HepG2 (cell line): ENCODE measurements at regions not wholly inside any gene's neighbourhood (a gene's known extent, or its start where the extent isn't known, plus 50 kb on each side); places are given as distances from the start of the nearest gene placed in this dataset.

Experiments used
- ATAC-seq: fragments of 200-7000 bp; cut with Tn5 transposase; 3 replicates; pipeline ENCODE4 v1.9.1; 2020; ENCODE audit warnings: mild to moderate bottlenecking, moderate library complexity
- BruUV-seq: library from RNA; stranded (reverse); fragments of 400-500 nt; replicated peaks from 2 replicates; lab custom pipeline; 2021; lab: Mats Ljungman, UMichigan
- CTCF ChIA-PET: fragments of 300-600 bp; formaldehyde crosslinking; extraction: SDS; loops from one replicate; lab custom pipeline; 2021; ENCODE audit warnings: low total read pairs, inconsistent platforms, low intra/inter-chr PET ratio; lab: Yijun Ruan, JAX
- POLR2A ChIA-PET: fragments of 350-600 bp; sonication (Branson Sonifier 250); formaldehyde crosslinking; loops from one replicate; lab custom pipeline; 2020; ENCODE audit warnings: antibody characterized with exemption, inconsistent platforms; lab: Yijun Ruan, JAX
- DNase-seq: peaks from one replicate; pipeline ENCODE4 v3.0.0-alpha.2; 2015; ENCODE audit warnings: low spot score
- FAIRE-seq: peaks from 3 replicates; lab custom pipeline; 2011; peaks lifted over from hg19 to GRCh38; lab: Jason Lieb, UNC
- H2AFZ ChIP-seq: one replicate; pipeline ENCODE4 v1.6.1; 2011; ENCODE audit warnings: low read length, inconsistent platforms
- H3K27ac ChIP-seq: fragments of 300-600 bp; 3 replicates; pipeline ENCODE4 v1.8.0; 2011; ENCODE audit warnings: mixed run types, mild to moderate bottlenecking, mixed read lengths, low read length, inconsistent platforms; ENCODE audit not compliant: insufficient read depth; ENCODE audit errors: extremely low read length
- H3K27me3 ChIP-seq, 2 experiments: fragments of 200-600 bp in 1 of 2; 2 replicates in 1 of 2; 3 replicates in 1 of 2; pipeline versions ENCODE4 v1.6.0 to v1.8.0; 2011; ENCODE audit warnings: low read length in 2 of 2, mild to moderate bottlenecking in 2 of 2, moderate library complexity in 2 of 2, inconsistent platforms in 1 of 2; ENCODE audit not compliant: insufficient read depth in 2 of 2, control insufficient read depth in 1 of 2
- H3K36me3 ChIP-seq, 2 experiments: fragments of 200-600 bp in 1 of 2; replicated peaks in 1 of 2; 2 replicates in 1 of 2; 3 replicates in 1 of 2; pipeline versions ENCODE4 v1.5.1 to v1.8.0; 2011; ENCODE audit warnings: low read length in 2 of 2, inconsistent platforms in 1 of 2; ENCODE audit not compliant: insufficient read depth in 2 of 2, control insufficient read depth in 1 of 2
- H3K4me1 ChIP-seq: 2 replicates; pipeline ENCODE4 v1.5.1; 2012; ENCODE audit warnings: low read length, inconsistent platforms; ENCODE audit not compliant: insufficient read depth
- H3K4me2 ChIP-seq: 2 replicates; pipeline ENCODE4 v1.6.0; 2011; ENCODE audit warnings: low read depth, low read length, inconsistent platforms
- H3K4me3 ChIP-seq, 3 experiments: fragments of 200-600 bp in 1 of 3; sonication (generic), shearing (Covaris generic) in 1 of 3; replicated peaks in 1 of 3; 2 replicates each; pipeline ENCODE4 v1.5.1; 2011 to 2016; ENCODE audit warnings: low read length in 3 of 3, inconsistent platforms in 2 of 3, low read depth in 2 of 3, mild to moderate bottlenecking in 2 of 3, control low read depth in 1 of 3, mixed read lengths in 1 of 3; ENCODE audit not compliant: insufficient read depth in 1 of 3
- H3K79me2 ChIP-seq: one replicate; pipeline ENCODE4 v1.6.1; 2011; ENCODE audit warnings: low read length, inconsistent platforms; ENCODE audit not compliant: insufficient read depth
- H3K9ac ChIP-seq: 2 replicates; pipeline ENCODE4 v1.6.0; 2011; ENCODE audit warnings: mild to moderate bottlenecking, low read depth, low read length, inconsistent platforms; ENCODE audit not compliant: insufficient read depth
- H3K9me3 ChIP-seq: 2 replicates; pipeline ENCODE4 v1.5.1; 2012; ENCODE audit warnings: mild to moderate bottlenecking, low read length
- H4K20me1 ChIP-seq: 2 replicates; pipeline ENCODE4 v1.6.0; 2011; ENCODE audit warnings: inconsistent platforms, mild to moderate bottlenecking, low read length, moderate library complexity; ENCODE audit not compliant: insufficient read depth
- BCL6 ChIP-seq: IDR thresholded peaks from 2 replicates; pipeline ENCODE4 v1.6.1; 2016; ENCODE audit warnings: missing genetic modification reagents, missing compliant biosample characterization
- BRF2 ChIP-seq: sonication (generic); formaldehyde crosslinking; IDR thresholded peaks from 2 replicates; pipeline ENCODE4 v1.8.1; 2022; ENCODE audit warnings: mild to moderate bottlenecking, missing genetic modification reagents
- NCOR1 ChIP-seq: fragments of 200-600 bp; sonication (generic); IDR thresholded peaks from 2 replicates; pipeline ENCODE4 v1.7.0; 2017; ENCODE audit warnings: antibody characterized with exemption, low read length, borderline replicate concordance
- SMAD3 ChIP-seq: sonication (generic); formaldehyde crosslinking; IDR thresholded peaks from 2 replicates; pipeline ENCODE4 v1.4.0; 2020; ENCODE audit warnings: missing genetic modification reagents
- ZBTB38 ChIP-seq: sonication (generic); formaldehyde crosslinking; IDR thresholded peaks from 2 replicates; pipeline ENCODE4 v1.5.1; 2020; ENCODE audit warnings: mild to moderate bottlenecking, missing genetic modification reagents
- ZC3H13 ChIP-seq: sonication (generic); formaldehyde crosslinking; IDR thresholded peaks from 2 replicates; pipeline ENCODE4 v1.8.1; 2023; ENCODE audit warnings: mild to moderate bottlenecking, missing genetic modification reagents, moderate library complexity
- ZNF180 ChIP-seq: sonication (generic); formaldehyde crosslinking; IDR thresholded peaks from 2 replicates; pipeline ENCODE4 v1.4.0; 2020; ENCODE audit warnings: low read depth, missing genetic modification reagents, borderline replicate concordance
- ZNF292 ChIP-seq: sonication (generic); formaldehyde crosslinking; IDR thresholded peaks from 2 replicates; pipeline ENCODE4 v1.8.1; 2022; ENCODE audit warnings: mild to moderate bottlenecking, low read depth, missing genetic modification reagents, borderline replicate concordance
- ZNF652 ChIP-seq: IDR thresholded peaks from 2 replicates; pipeline ENCODE4 v1.6.1; 2016; ENCODE audit warnings: low read depth, borderline replicate concordance
- ZNF841 ChIP-seq: sonication (generic); formaldehyde crosslinking; IDR thresholded peaks from 2 replicates; pipeline ENCODE4 v1.8.1; 2023; ENCODE audit warnings: missing genetic modification reagents, borderline replicate concordance
- WGBS: methylation state at CpG from one replicate; pipeline ENCODE4 v1.1.6; 2017; ENCODE audit warnings: low lambda C conversion rate; 5-methylcytosine and 5-hydroxymethylcytosine counted together
- in situ Hi-C: cut with HindIII; loops from 2 replicates; pipeline ENCODE4 v1.10.0; 2017; ENCODE audit warnings: low pct_unique_long_range_greater_than_20kb; ENCODE audit not compliant: extremely low pct_ligation_motif_present
- intact Hi-C: fragments of 100-400 bp; cut with micrococcal nuclease; formaldehyde crosslinking; loops from one replicate; pipeline ENCODE4 v1.10.0; 2022; ENCODE audit not compliant: unreplicated experiment
- TF ChIP-seq, protein P1 (sequence below): sonication (generic); formaldehyde crosslinking; IDR thresholded peaks from 2 replicates; pipeline ENCODE4 v1.5.1; 2020; ENCODE audit warnings: missing genetic modification reagents, mild to moderate bottlenecking, borderline replicate concordance

DNA sequence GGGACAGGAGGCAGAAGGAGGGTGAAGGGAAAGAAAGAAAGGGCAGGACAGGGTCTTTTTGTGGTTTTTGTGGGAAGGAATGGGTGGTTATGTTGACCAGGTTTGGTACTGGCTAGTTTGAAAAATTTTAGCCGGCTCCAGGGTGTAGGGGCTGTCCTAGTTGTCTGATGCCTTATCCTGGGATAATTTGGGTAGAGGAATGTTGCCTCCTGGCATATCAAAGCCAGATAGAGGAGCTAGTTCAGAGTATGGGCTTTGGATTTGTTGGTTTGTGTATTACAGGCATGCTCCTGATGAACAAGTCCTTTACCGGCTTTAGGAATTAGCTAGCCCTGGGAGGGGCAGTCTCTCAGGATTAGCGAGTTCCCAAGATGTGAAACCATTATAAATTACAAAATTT lies 101.1 kb upstream of the LHCGR start:
- in situ Hi-C loops, result no loop called here
- Histone ChIP-seq H3K9ac (no peak overlapping the region), H3K9me3 (no peaks in the 10 kb centered on the region), H3K4me2 (no peak overlapping the region), H3K4me1 (no peaks in the 10 kb centered on the region), H3K27me3 (no peaks in the 10 kb centered on the region), H3K4me3 (no peak overlapping the region), H2AFZ (no peak overlapping the region), H3K36me3 (no peaks in the 10 kb centered on the region), H4K20me1 (no peaks in the 10 kb centered on the region), H3K79me2 (no peaks in the 10 kb centered on the region), H3K27ac (no peak overlapping the region)
- no peak for FAIRE-seq
- no TSS peak for BruUV-seq
- no peak for DNase-seq
- no peak for ATAC-seq
- WGBS, result 17% methylated on average over 3 of the region's 3 CpGs
- intact Hi-C loops, result no loop called here
- POLR2A ChIA-PET, result no interaction called here
- no peak for TF ChIP-seq NCOR1
- TF ChIP-seq BCL6 (CRISPR knock-in tag), result no peak
- TF ChIP-seq BRF2 (CRISPR knock-in tag), result no peak
- TF ChIP-seq ZC3H13, result no peak
- TF ChIP-seq, protein P1, sequence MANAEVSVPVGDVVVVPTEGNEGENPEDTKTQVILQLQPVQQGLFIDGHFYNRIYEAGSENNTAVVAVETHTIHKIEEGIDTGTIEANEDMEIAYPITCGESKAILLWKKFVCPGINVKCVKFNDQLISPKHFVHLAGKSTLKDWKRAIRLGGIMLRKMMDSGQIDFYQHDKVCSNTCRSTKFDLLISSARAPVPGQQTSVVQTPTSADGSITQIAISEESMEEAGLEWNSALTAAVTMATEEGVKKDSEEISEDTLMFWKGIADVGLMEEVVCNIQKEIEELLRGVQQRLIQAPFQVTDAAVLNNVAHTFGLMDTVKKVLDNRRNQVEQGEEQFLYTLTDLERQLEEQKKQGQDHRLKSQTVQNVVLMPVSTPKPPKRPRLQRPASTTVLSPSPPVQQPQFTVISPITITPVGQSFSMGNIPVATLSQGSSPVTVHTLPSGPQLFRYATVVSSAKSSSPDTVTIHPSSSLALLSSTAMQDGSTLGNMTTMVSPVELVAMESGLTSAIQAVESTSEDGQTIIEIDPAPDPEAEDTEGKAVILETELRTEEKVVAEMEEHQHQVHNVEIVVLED (CRISPR knock-in tag), result no peak
- TF ChIP-seq ZNF180 (CRISPR knock-in tag), result no peak
- TF ChIP-seq ZNF841 (CRISPR knock-in tag), result no peak
- TF ChIP-seq SMAD3 (CRISPR knock-in tag), result no peak
- no peak for TF ChIP-seq ZNF652
- TF ChIP-seq ZNF292 (CRISPR knock-in tag), result no peak
- TF ChIP-seq ZBTB38 (CRISPR knock-in tag), result no peak
- CTCF ChIA-PET, result no interaction called here
